Tibial nerve (tissue), 4 donors: ENCODE measurements at regions not wholly inside any gene's neighbourhood (a gene's known extent, or its start where the extent isn't known, plus 50 kb on each side); places are given as distances from the start of the nearest gene placed in this dataset.

Source experiments
- DNase-seq, 2 donors: peaks; one replicate each; pipeline ENCODE4 v3.0.0-alpha.2; 2019; ENCODE audit warnings: low spot score in 2 of 2
- H3K27ac ChIP-seq, 4 donors: fragments of 200-600 bp; sonication (generic) in 3 of 4; one replicate each; pipeline ENCODE4 v1.5.1; 2017 to 2019; ENCODE audit warnings: mild to moderate bottlenecking in 1 of 4
- H3K27me3 ChIP-seq, 2 donors: fragments of 200-600 bp; sonication (generic) in 1 of 2; one replicate each; pipeline versions ENCODE4 v1.5.1 to v1.6.0; 2017 to 2019
- H3K36me3 ChIP-seq, 3 donors: fragments of 200-600 bp; sonication (generic); one replicate each; pipeline ENCODE4 v1.5.1; 2018 to 2019
- H3K4me1 ChIP-seq, 4 donors: fragments of 200-600 bp; sonication (generic) in 3 of 4; one replicate each; pipeline ENCODE4 v1.5.1; 2017 to 2019
- H3K4me3 ChIP-seq, 4 donors: fragments of 200-600 bp; sonication (generic) in 3 of 4; one replicate each; pipeline ENCODE4 v1.5.1; 2017 to 2019; ENCODE audit warnings: mild to moderate bottlenecking in 1 of 4, moderate library complexity in 1 of 4
- H3K9me3 ChIP-seq, 4 donors: fragments of 200-600 bp; sonication (generic) in 3 of 4; one replicate each; pipeline ENCODE4 v1.5.1; 2017 to 2019
- EP300 ChIP-seq, 2 donors: sonication (generic); formaldehyde crosslinking; IDR thresholded peaks; one replicate each; pipeline ENCODE4 v1.6.1; 2017; ENCODE audit warnings: antibody characterized with exemption in 2 of 2, mild to moderate bottlenecking in 1 of 2
- POLR2A ChIP-seq, 2 donors: fragments of 450-650 bp; IDR thresholded peaks; one replicate each; pipeline ENCODE4 v1.6.1; 2017; ENCODE audit warnings: antibody characterized with exemption in 2 of 2, mild to moderate bottlenecking in 2 of 2, moderate library complexity in 2 of 2
- WGBS, 2 donors: methylation state at CpG; one replicate each; pipeline ENCODE4 v1.1.5; 2018; 5-methylcytosine and 5-hydroxymethylcytosine counted together
- TF ChIP-seq, protein P1 (sequence below), 5 experiments: fragments of 200-600 bp in 3 of 5; fragments of 450-650 bp in 2 of 5; sonication (generic) in 3 of 5; IDR thresholded peaks; one replicate each; pipeline ENCODE4 v1.5.1; 2016 to 2019; ENCODE audit warnings: antibody characterized with exemption in 5 of 5, mild to moderate bottlenecking in 3 of 5, moderate library complexity in 2 of 5

DNA sequence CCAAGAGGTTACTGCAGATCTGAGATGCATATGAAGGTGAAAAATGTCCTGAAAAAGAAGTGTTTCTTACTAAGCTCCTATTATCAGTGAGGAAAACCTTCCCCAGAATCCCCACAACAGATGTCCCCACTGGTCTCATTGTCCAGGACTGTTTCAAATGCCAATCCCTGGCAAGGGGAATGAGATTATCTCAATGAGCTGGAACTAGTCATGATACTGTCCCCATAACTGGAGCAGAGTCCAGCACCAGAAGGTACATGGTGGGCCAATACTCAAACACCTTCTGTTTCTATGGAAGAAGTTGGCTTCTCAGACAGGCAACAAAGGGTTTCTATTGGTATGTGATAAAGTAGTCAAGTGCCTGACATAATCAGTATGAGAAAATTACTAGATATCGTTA lies 221.1 kb upstream of the TLL1 start:
- Histone ChIP-seq H3K36me3 (no peaks in the 10 kb centered on the region), H3K27me3 (no peaks in the 10 kb centered on the region), H3K9me3 (peaks cover 0 to 10% (median 0%) of the 10 kb centered on the region in 4 donors), H3K4me3 (no peak overlapping the region), H3K27ac (no peak overlapping the region), H3K4me1 (no peaks in the 10 kb centered on the region)
- WGBS, 2 donors = 86 to 93% methylated on average over 1 of the region's 1 CpG
- no peak for DNase-seq
- TF ChIP-seq, protein P1, sequence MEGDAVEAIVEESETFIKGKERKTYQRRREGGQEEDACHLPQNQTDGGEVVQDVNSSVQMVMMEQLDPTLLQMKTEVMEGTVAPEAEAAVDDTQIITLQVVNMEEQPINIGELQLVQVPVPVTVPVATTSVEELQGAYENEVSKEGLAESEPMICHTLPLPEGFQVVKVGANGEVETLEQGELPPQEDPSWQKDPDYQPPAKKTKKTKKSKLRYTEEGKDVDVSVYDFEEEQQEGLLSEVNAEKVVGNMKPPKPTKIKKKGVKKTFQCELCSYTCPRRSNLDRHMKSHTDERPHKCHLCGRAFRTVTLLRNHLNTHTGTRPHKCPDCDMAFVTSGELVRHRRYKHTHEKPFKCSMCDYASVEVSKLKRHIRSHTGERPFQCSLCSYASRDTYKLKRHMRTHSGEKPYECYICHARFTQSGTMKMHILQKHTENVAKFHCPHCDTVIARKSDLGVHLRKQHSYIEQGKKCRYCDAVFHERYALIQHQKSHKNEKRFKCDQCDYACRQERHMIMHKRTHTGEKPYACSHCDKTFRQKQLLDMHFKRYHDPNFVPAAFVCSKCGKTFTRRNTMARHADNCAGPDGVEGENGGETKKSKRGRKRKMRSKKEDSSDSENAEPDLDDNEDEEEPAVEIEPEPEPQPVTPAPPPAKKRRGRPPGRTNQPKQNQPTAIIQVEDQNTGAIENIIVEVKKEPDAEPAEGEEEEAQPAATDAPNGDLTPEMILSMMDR (IDR thresholded peaks at IDR 0.05) = no peak
- TF ChIP-seq POLR2A (IDR thresholded peaks at IDR 0.05) (no peak), EP300 (IDR thresholded peaks at IDR 0.05) (no peak)

DNA sequence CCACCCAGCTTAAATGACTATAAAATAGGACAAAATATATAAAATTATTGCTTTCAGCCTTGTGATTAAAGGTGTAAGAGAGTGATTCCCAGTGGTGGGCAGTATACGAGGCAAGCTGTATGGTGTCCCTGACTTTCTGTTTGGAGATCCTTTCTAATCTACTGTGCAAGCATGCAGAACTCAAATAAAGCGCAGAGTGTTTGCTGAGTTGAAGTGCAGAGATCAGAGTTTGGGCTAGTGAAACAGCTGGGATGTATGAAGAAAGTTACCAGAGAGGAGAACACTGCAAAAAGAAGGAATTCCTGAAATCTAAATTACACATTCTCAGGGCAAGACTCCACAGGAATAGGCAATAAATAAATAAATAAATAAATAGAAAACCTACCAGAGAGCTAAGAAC lies 218.5 kb upstream of the TLL1 start:
- Histone ChIP-seq H3K27ac (no peak overlapping the region), H3K4me1 (no peaks in the 10 kb centered on the region), H3K4me3 (no peak overlapping the region), H3K9me3 (peaks cover 0 to 10% (median 0%) of the 10 kb centered on the region in 4 donors), H3K27me3 (no peaks in the 10 kb centered on the region), H3K36me3 (no peaks in the 10 kb centered on the region)
- DNase-seq = no peak
- TF ChIP-seq, protein P1 (IDR thresholded peaks at IDR 0.05) = no peak
- no peak for TF ChIP-seq EP300 (IDR thresholded peaks at IDR 0.05)
- TF ChIP-seq POLR2A (IDR thresholded peaks at IDR 0.05) = no peak
- WGBS, 2 donors = 20 to 78% methylated on average over 2 of the region's 2 CpGs

DNA sequence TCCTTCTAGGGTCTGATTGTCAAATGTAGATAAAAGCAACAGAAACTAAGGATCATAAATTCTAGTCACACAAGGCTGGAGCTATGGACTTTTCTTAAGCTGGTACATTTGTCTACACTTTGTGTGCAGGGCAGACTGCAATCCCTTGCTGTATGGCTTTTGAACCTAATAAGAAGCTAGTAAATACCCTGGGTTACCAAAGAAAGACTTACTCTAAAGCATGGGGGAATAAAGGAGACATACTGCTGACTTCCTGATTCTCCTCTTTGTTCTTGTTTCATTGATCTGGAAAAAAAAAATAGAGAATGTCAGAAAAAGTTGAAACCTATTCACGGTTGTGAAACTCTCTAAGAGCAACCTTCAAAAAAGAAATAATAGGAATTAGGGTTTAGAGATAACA lies 216.6 kb upstream of the TLL1 start:
- no peaks in the 10 kb centered on the region for H3K4me1 ChIP-seq
- TF ChIP-seq EP300 (IDR thresholded peaks at IDR 0.05) = no peak
- TF ChIP-seq, protein P1 (IDR thresholded peaks at IDR 0.05) = no peak
- TF ChIP-seq POLR2A (IDR thresholded peaks at IDR 0.05) = no peak
- H3K27me3 ChIP-seq = no peaks in the 10 kb centered on the region
- WGBS, 2 donors = 52 to 56% methylated on average over 1 of the region's 1 CpG
- peaks cover 0 to 10% (median 0%) of the 10 kb centered on the region in 4 donors for H3K9me3 ChIP-seq
- DNase-seq = no peak
- H3K27ac ChIP-seq = no peak overlapping the region
- no peak overlapping the region for H3K4me3 ChIP-seq
- H3K36me3 ChIP-seq = no peaks in the 10 kb centered on the region

DNA sequence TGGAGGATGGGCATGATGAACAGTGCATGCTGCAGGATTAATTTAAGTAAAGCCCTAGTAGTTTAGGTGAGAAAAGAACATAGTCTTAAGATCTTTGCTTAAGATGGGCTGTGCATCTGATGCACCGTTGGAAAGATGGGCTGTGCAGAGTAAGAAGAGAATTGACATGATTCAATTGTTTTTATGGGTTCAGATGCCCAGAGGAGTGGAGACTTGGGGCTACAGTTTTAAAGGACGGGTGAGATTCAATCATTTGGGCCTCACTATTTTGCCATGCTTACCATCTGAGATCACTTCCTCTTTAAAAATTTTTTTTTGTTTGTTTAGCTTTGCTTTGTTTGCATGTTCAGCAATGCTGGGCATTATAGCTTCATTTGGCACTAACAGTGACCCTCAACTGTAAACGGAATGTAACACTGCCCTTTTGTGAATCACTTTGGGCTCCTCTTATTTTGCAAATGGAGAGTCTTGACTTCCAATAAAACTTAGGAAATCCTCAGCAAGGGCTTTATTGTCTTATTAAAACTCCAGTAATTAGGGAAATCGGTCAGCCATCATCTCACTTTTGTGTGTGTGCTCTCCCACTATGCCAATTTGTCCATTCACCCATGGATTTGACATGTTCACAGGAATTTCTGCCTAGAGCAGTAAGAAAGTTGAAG lies 216.1 kb upstream of the TLL1 start:
- Histone ChIP-seq H3K9me3 (peaks cover 0 to 10% (median 0%) of the 10 kb centered on the region in 4 donors), H3K27me3 (no peaks in the 10 kb centered on the region), H3K27ac (no peak overlapping the region), H3K4me3 (no peak overlapping the region), H3K36me3 (no peaks in the 10 kb centered on the region), H3K4me1 (no peaks in the 10 kb centered on the region)
- DNase-seq = no peak
- WGBS, 2 donors = 39 to 42% methylated on average over 4 of the region's 4 CpGs
- TF ChIP-seq EP300 (IDR thresholded peaks at IDR 0.05) (no peak), POLR2A (IDR thresholded peaks at IDR 0.05) (no peak)
- TF ChIP-seq, protein P1 (IDR thresholded peaks at IDR 0.05) = no peak

DNA sequence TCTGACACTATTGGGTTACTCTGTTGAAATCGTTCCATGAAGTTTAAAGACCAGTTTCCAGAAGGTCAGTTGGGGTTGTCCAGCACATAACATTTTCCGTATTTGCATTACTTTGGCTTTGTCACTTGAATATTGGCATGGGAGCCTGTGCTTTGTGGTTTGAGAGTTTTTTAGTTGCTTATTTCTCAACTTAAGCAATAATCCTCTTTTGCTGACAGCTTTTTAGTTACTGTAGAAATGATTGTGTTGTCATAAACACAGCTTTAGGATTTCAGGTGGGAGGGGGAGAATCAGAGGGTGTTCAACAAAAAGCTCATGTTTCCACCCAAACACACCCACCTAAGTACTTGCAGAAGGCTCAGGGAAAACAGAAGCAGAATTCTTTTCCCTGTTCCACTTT lies 210.7 kb upstream of the TLL1 start:
- WGBS, 2 donors = 29 to 42% methylated on average over 2 of the region's 2 CpGs
- Histone ChIP-seq H3K4me1 (peaks cover 0 to 16% (median 4%) of the 10 kb centered on the region in 4 donors), H3K27ac (peak overlapping the region in 2 of 4 donors; percentile 19 to 44), H3K27me3 (no peaks in the 10 kb centered on the region), H3K4me3 (no peak overlapping the region), H3K9me3 (no peaks in the 10 kb centered on the region), H3K36me3 (no peaks in the 10 kb centered on the region)
- no peak for DNase-seq
- TF ChIP-seq EP300 (IDR thresholded peaks at IDR 0.05) = no peak
- TF ChIP-seq, protein P1 (IDR thresholded peaks at IDR 0.05) = no peak
- no peak for TF ChIP-seq POLR2A (IDR thresholded peaks at IDR 0.05)
